ENCODE measurements at regions not wholly inside any gene's neighbourhood (a gene's known extent, or its start where the extent isn't known, plus 50 kb on each side); places are given as distances from the start of the nearest gene placed in this dataset.

DNA sequence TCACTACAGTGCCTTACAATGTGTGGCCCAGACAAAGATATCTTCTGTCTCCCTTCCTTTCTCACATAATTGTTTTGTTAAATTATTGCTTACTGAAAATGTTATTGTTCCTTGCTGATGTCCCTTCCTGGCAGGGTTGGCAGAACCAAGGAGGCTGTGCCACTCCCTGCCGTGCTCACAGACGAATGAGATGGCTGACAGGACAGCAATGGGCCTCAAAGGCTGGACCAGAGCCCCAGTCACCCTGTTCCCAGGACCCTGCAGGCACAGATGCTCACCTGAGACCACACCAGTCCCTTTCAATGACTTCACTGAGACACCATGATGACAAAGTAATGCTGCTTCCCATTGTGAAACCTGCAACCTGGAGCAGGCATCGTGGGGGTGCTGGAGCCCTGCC, 375.1 kb downstream of the HACE1 start:
- peaks cover 18% of the 10 kb centered on the region for H3K27me3 ChIP-seq
- intact Hi-C loops (cut with DNase I; ENCODE audit: low total_unique reads) = no loop called here
- no peak overlapping the region for H3K4me3 ChIP-seq
- in situ Hi-C loops (cut with MboI; ENCODE audit: low pct_ligation_motif_present in 1 of 4, low pct_unique_long_range_greater_than_20kb in 1 of 4, low sequenced_read_pairs in 3 of 4) = no loop called here
- H3K9me3 ChIP-seq = no peaks in the 10 kb centered on the region
- 52% methylated on average over 3 of the region's 3 CpGs; no CpG with 5 or more reads in 1 of the 2 donors for WGBS, 2 donors (ENCODE audit: low coverage in 1 of 2)
- no peaks in the 10 kb centered on the region for H3K4me1 ChIP-seq
- H3K36me3 ChIP-seq = no peaks in the 10 kb centered on the region
- no peak overlapping the region for H3K27ac ChIP-seq
- no peak for TF ChIP-seq EP300 (IDR thresholded peaks at IDR 0.05; ENCODE audit: low read depth)
- TF ChIP-seq, protein P1, sequence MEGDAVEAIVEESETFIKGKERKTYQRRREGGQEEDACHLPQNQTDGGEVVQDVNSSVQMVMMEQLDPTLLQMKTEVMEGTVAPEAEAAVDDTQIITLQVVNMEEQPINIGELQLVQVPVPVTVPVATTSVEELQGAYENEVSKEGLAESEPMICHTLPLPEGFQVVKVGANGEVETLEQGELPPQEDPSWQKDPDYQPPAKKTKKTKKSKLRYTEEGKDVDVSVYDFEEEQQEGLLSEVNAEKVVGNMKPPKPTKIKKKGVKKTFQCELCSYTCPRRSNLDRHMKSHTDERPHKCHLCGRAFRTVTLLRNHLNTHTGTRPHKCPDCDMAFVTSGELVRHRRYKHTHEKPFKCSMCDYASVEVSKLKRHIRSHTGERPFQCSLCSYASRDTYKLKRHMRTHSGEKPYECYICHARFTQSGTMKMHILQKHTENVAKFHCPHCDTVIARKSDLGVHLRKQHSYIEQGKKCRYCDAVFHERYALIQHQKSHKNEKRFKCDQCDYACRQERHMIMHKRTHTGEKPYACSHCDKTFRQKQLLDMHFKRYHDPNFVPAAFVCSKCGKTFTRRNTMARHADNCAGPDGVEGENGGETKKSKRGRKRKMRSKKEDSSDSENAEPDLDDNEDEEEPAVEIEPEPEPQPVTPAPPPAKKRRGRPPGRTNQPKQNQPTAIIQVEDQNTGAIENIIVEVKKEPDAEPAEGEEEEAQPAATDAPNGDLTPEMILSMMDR (IDR thresholded peaks at IDR 0.05) = no peak
- no peak for TF ChIP-seq POLR2AphosphoS5 (IDR thresholded peaks at IDR 0.05)
- no peak for TF ChIP-seq POLR2A (IDR thresholded peaks at IDR 0.05)
- no peak for DNase-seq

DNA sequence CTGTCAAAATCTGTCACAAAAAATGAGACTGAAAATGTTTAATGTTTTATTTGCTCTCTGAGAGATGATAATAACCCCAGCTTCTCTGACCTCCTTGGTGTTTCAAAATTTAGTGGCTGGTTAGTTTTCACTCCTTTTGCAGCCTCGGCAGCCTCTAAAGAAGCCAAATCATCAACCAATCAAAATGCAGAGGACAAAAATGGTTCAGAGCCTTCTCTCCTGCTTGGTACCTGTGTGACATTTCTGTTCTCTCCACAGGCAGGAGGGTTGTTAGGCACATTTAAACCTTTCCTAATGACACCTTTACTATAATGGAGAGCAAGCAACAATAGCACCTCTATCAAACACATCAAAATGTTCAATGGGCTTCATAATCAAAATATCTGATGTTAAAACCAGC, 375.5 kb downstream of the HACE1 start:
- intact Hi-C loops (cut with DNase I; ENCODE audit: low total_unique reads) (no loop called here), in situ Hi-C loops (cut with MboI; ENCODE audit: low pct_ligation_motif_present in 1 of 4, low pct_unique_long_range_greater_than_20kb in 1 of 4, low sequenced_read_pairs in 3 of 4) (no loop called here)
- Histone ChIP-seq H3K27ac (no peak overlapping the region), H3K36me3 (no peaks in the 10 kb centered on the region), H3K4me1 (no peaks in the 10 kb centered on the region), H3K4me3 (no peak overlapping the region), H3K9me3 (no peaks in the 10 kb centered on the region), H3K27me3 (peaks cover 18% of the 10 kb centered on the region)
- no peak for DNase-seq
- TF ChIP-seq POLR2A (IDR thresholded peaks at IDR 0.05) (no peak), POLR2AphosphoS5 (IDR thresholded peaks at IDR 0.05) (no peak), EP300 (IDR thresholded peaks at IDR 0.05; ENCODE audit: low read depth) (no peak)
- TF ChIP-seq, protein P1 (IDR thresholded peaks at IDR 0.05) = no peak
- 44% methylated on average over 1 of the region's 1 CpG; no CpG with 5 or more reads in 1 of the 2 donors for WGBS, 2 donors (ENCODE audit: low coverage in 1 of 2)

DNA sequence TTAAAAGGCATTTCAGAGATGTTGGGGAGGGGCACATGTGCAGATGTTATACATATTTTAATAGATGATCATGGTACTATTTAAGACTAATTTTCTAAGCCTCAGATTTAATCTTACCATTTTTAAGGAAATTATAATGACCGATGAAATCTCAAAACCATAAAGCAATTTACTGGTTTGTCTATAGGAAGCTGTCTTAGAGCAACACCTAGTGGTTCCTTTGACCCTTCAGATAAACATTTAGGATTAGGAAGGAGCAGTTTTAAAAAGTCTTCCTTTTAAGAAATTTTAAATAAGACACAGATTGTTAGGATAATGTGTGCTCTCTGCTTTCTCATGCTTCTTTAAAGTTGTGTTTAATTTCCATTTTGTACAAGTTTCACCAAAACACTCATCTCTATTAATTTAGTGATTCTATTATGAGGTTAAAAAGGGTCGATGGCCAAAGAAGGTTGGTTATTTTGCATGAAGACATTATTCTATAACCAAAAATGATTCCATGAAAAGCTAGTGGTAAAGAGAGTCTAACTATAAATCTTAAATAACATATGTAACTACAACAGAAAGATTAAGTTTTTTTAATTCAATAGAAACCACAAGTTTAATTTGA, 376.4 kb downstream of the HACE1 start:
- 11 to 12% methylated on average over 2 of the region's 2 CpGs for WGBS, 2 donors (ENCODE audit: low coverage in 1 of 2)
- Histone ChIP-seq H3K4me1 (no peaks in the 10 kb centered on the region), H3K36me3 (no peaks in the 10 kb centered on the region), H3K27me3 (peaks cover 18% of the 10 kb centered on the region), H3K4me3 (no peak overlapping the region), H3K27ac (no peak overlapping the region), H3K9me3 (no peaks in the 10 kb centered on the region)
- intact Hi-C loops (cut with DNase I; ENCODE audit: low total_unique reads) = no loop called here
- in situ Hi-C loops (cut with MboI; ENCODE audit: low pct_ligation_motif_present in 1 of 4, low pct_unique_long_range_greater_than_20kb in 1 of 4, low sequenced_read_pairs in 3 of 4) = no loop called here
- TF ChIP-seq, protein P1 (IDR thresholded peaks at IDR 0.05) = peak in 4 of 5 experiments; percentile 17 to 35 (median 22)
- TF ChIP-seq EP300 (IDR thresholded peaks at IDR 0.05; ENCODE audit: low read depth) = no peak
- DNase-seq = no peak

DNA sequence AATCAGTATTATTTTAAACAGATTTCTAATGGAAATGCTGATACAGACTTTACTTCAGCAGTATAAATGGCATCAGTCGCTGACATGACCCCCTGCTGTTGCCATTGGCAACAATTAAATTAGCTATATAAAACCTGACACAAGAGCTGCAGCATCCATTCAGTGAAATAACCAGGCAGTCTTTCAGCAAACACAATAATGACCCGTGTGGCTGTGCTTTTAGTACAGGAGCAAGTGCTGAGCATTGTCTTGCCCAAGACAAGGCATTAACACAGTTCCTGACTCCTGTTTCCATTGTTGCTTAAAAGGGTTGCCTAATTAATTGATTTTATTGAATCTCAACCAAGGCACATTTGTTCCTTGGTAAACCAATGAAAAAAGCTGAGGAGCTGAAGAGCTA, 382.1 kb downstream of the HACE1 start:
- Histone ChIP-seq H3K27ac (no peak overlapping the region), H3K27me3 (peaks cover 12% of the 10 kb centered on the region), H3K36me3 (no peaks in the 10 kb centered on the region), H3K9me3 (no peaks in the 10 kb centered on the region), H3K4me1 (no peaks in the 10 kb centered on the region), H3K4me3 (no peak overlapping the region)
- no peak for TF ChIP-seq POLR2AphosphoS5 (IDR thresholded peaks at IDR 0.05)
- no peak for TF ChIP-seq POLR2A (IDR thresholded peaks at IDR 0.05)
- TF ChIP-seq, protein P1 (IDR thresholded peaks at IDR 0.05) = no peak
- no peak for TF ChIP-seq EP300 (IDR thresholded peaks at IDR 0.05; ENCODE audit: low read depth)
- WGBS, 2 donors (ENCODE audit: low coverage in 1 of 2) = 60% methylated on average over 1 to 2 of the region's 2 CpGs
- in situ Hi-C loops (cut with MboI; ENCODE audit: low pct_ligation_motif_present in 1 of 4, low pct_unique_long_range_greater_than_20kb in 1 of 4, low sequenced_read_pairs in 3 of 4) = no loop called here
- intact Hi-C loops (cut with DNase I; ENCODE audit: low total_unique reads) = no loop called here
- DNase-seq = no peak
